ENCODE measurements at regions not wholly inside any gene's neighbourhood (a gene's known extent, or its start where the extent isn't known, plus 50 kb on each side); places are given as distances from the start of the nearest gene placed in this dataset.

DNA sequence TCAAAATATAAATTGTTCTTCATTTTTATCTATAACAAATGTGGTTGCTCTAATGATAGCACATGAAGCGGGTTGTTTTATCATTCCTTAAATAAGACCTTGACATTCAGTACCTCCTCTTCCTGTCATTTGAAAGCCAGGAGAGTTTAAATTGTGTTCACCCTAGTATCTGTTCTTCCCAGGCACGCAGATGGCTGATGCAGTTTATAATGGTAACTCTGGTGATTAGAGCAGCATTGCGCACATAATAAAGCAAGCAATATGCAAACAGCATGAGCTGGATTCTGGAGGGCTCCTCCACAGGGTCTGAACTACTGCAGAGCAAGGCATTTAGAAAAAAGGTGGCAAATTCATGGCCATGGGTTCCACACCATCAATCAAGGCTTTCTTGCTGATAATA, 307.8 kb downstream of the ENC1 start:
- TF ChIP-seq, protein P1, sequence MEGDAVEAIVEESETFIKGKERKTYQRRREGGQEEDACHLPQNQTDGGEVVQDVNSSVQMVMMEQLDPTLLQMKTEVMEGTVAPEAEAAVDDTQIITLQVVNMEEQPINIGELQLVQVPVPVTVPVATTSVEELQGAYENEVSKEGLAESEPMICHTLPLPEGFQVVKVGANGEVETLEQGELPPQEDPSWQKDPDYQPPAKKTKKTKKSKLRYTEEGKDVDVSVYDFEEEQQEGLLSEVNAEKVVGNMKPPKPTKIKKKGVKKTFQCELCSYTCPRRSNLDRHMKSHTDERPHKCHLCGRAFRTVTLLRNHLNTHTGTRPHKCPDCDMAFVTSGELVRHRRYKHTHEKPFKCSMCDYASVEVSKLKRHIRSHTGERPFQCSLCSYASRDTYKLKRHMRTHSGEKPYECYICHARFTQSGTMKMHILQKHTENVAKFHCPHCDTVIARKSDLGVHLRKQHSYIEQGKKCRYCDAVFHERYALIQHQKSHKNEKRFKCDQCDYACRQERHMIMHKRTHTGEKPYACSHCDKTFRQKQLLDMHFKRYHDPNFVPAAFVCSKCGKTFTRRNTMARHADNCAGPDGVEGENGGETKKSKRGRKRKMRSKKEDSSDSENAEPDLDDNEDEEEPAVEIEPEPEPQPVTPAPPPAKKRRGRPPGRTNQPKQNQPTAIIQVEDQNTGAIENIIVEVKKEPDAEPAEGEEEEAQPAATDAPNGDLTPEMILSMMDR (IDR thresholded peaks at IDR 0.05; ENCODE audit: borderline replicate concordance, extremely low read depth, low read length, poor library complexity, severe bottlenecking), result no peak
- no peak for TF ChIP-seq EZH2 (IDR thresholded peaks at IDR 0.05; ENCODE audit: borderline replicate concordance, low read depth, low read length, severe bottlenecking)
